ENCODE measurements at regions not wholly inside any gene's neighbourhood (a gene's known extent, or its start where the extent isn't known, plus 50 kb on each side); places are given as distances from the start of the nearest gene placed in this dataset.
"Not testable (repeated sequence)": the region's sequence is repeated elsewhere in the genome, so short reads cannot be mapped to it uniquely, and the experiment has no call there.

GRCh38 chr6:48550603-48551002 lies 439.6 kb upstream of the PTCHD4 start:
- no peak for DNase-seq
- Histone ChIP-seq H3K27me3 (ENCODE audit: insufficient read depth, low read length, poor library complexity, severe bottlenecking) (no peaks in the 10 kb centered on the region), H3K4me3 (ENCODE audit: low read length) (no peak overlapping the region), H3K36me3 (ENCODE audit: insufficient read depth, low read length) (no peaks in the 10 kb centered on the region), H3K9me3 (ENCODE audit: low read length) (no peaks in the 10 kb centered on the region), H3K4me1 (ENCODE audit: insufficient read depth, low read length) (no peaks in the 10 kb centered on the region), H3K27ac (ENCODE audit: low read depth, low read length) (no peak overlapping the region)
- POLR2A ChIA-PET: no interaction called here
- no peaks in the 10 kb centered on the region for H3K27me3 Mint-ChIP-seq
- H3K27ac Mint-ChIP-seq: no peak overlapping the region
- peaks cover 0 to 26% (median 3%) of the 10 kb centered on the region in 5 donors for H3K9me3 Mint-ChIP-seq
- peaks cover 0 to 1% (median 0%) of the 10 kb centered on the region in 3 donors for H3K36me3 Mint-ChIP-seq
- CTCF ChIA-PET: no interaction called here
- H3K4me3 Mint-ChIP-seq: no peak overlapping the region
- no peaks in the 10 kb centered on the region for H3K4me1 Mint-ChIP-seq

GRCh38 chr6:48542191-48542590 lies 431.2 kb upstream of the PTCHD4 start:
- ChIA-PET POLR2A (no interaction called here), CTCF (no interaction called here)
- H3K27me3 Mint-ChIP-seq: no peaks in the 10 kb centered on the region
- Histone ChIP-seq H3K4me3 (ENCODE audit: low read length) (no peak overlapping the region), H3K27me3 (ENCODE audit: insufficient read depth, low read length, poor library complexity, severe bottlenecking) (no peaks in the 10 kb centered on the region), H3K9me3 (ENCODE audit: low read length) (no peaks in the 10 kb centered on the region), H3K4me1 (ENCODE audit: insufficient read depth, low read length) (no peaks in the 10 kb centered on the region), H3K27ac (ENCODE audit: low read depth, low read length) (no peak overlapping the region), H3K36me3 (ENCODE audit: insufficient read depth, low read length) (no peaks in the 10 kb centered on the region)
- no peak for DNase-seq
- no peaks in the 10 kb centered on the region for H3K36me3 Mint-ChIP-seq
- H3K27ac Mint-ChIP-seq: no peak overlapping the region
- no peak overlapping the region for H3K4me3 Mint-ChIP-seq
- H3K4me1 Mint-ChIP-seq: no peaks in the 10 kb centered on the region
- peaks cover 2 to 11% (median 8%) of the 10 kb centered on the region in 5 donors for H3K9me3 Mint-ChIP-seq

GRCh38 chr6:48541649-48542048 lies 430.7 kb upstream of the PTCHD4 start:
- Histone ChIP-seq H3K27ac (ENCODE audit: low read depth, low read length) (no peak overlapping the region), H3K36me3 (ENCODE audit: insufficient read depth, low read length) (no peaks in the 10 kb centered on the region), H3K4me3 (ENCODE audit: low read length) (no peak overlapping the region), H3K4me1 (ENCODE audit: insufficient read depth, low read length) (no peaks in the 10 kb centered on the region), H3K9me3 (ENCODE audit: low read length) (no peaks in the 10 kb centered on the region), H3K27me3 (ENCODE audit: insufficient read depth, low read length, poor library complexity, severe bottlenecking) (no peaks in the 10 kb centered on the region)
- ChIA-PET CTCF (no interaction called here), POLR2A (no interaction called here)
- H3K27me3 Mint-ChIP-seq: no peaks in the 10 kb centered on the region
- peaks cover 2 to 11% (median 8%) of the 10 kb centered on the region in 5 donors for H3K9me3 Mint-ChIP-seq
- DNase-seq: no peak
- H3K27ac Mint-ChIP-seq: no peak overlapping the region
- no peaks in the 10 kb centered on the region for H3K4me1 Mint-ChIP-seq
- no peaks in the 10 kb centered on the region for H3K36me3 Mint-ChIP-seq
- H3K4me3 Mint-ChIP-seq: no peak overlapping the region

GRCh38 chr6:48535582-48536009 lies 424.6 kb upstream of the PTCHD4 start:
- CTCF ChIA-PET: no interaction called here

GRCh38 chr6:48530978-48531377 lies 420.0 kb upstream of the PTCHD4 start:
- H3K27me3 Mint-ChIP-seq; H3K4me3 Mint-ChIP-seq; DNase-seq; H3K27ac ChIP-seq (ENCODE audit: low read depth, low read length); H3K36me3 ChIP-seq (ENCODE audit: insufficient read depth, low read length); H3K4me3 ChIP-seq (ENCODE audit: low read length); H3K4me1 ChIP-seq (ENCODE audit: insufficient read depth, low read length); POLR2A ChIA-PET; H3K27me3 ChIP-seq (ENCODE audit: insufficient read depth, low read length, poor library complexity, severe bottlenecking); H3K9me3 ChIP-seq (ENCODE audit: low read length); H3K4me1 Mint-ChIP-seq; H3K27ac Mint-ChIP-seq; CTCF ChIA-PET; H3K36me3 Mint-ChIP-seq: not testable (repeated sequence)
- peaks cover 0 to 14% (median 3%) of the 10 kb centered on the region in 5 donors for H3K9me3 Mint-ChIP-seq

More at GRCh38 chr6:48535582-48536009, 424.6 kb upstream of the PTCHD4 start:
- Mint-ChIP-seq H3K4me3 (no peak overlapping the region), H3K9me3 (peaks cover 0 to 5% (median 2%) of the 10 kb centered on the region in 5 donors), H3K36me3 (no peaks in the 10 kb centered on the region), H3K27me3 (no peaks in the 10 kb centered on the region), H3K4me1 (no peaks in the 10 kb centered on the region), H3K27ac (no peak overlapping the region)
- Histone ChIP-seq H3K27me3 (ENCODE audit: insufficient read depth, low read length, poor library complexity, severe bottlenecking) (no peaks in the 10 kb centered on the region), H3K4me3 (ENCODE audit: low read length) (no peak overlapping the region), H3K27ac (ENCODE audit: low read depth, low read length) (no peak overlapping the region), H3K9me3 (ENCODE audit: low read length) (no peaks in the 10 kb centered on the region), H3K4me1 (ENCODE audit: insufficient read depth, low read length) (no peaks in the 10 kb centered on the region), H3K36me3 (ENCODE audit: insufficient read depth, low read length) (no peaks in the 10 kb centered on the region)
- POLR2A ChIA-PET: no interaction called here
- no peak for DNase-seq

- no peak overlapping the region for H3K4me3 ChIP-seq (ENCODE audit: low read length)
- Mint-ChIP-seq H3K9me3 (peaks cover 0 to 22% (median 5%) of the 10 kb centered on the region in 5 donors), H3K4me3 (no peak overlapping the region), H3K4me1 (no peaks in the 10 kb centered on the region), H3K36me3 (no peaks in the 10 kb centered on the region), H3K27me3 (no peaks in the 10 kb centered on the region), H3K27ac (no peak overlapping the region)
- H3K27ac ChIP-seq (ENCODE audit: low read depth, low read length): no peak overlapping the region
- CTCF ChIA-PET: no interaction called here
- POLR2A ChIA-PET: no interaction called here
- DNase-seq: no peak
- no peaks in the 10 kb centered on the region for H3K36me3 ChIP-seq (ENCODE audit: insufficient read depth, low read length)
- no peaks in the 10 kb centered on the region for H3K9me3 ChIP-seq (ENCODE audit: low read length)
- H3K27me3 ChIP-seq (ENCODE audit: insufficient read depth, low read length, poor library complexity, severe bottlenecking): no peaks in the 10 kb centered on the region
- H3K4me1 ChIP-seq (ENCODE audit: insufficient read depth, low read length): no peaks in the 10 kb centered on the region
Measured at GRCh38 chr6:48525849-48526248, 414.9 kb upstream of the PTCHD4 start.

- no peak overlapping the region for H3K27ac Mint-ChIP-seq
- H3K4me1 Mint-ChIP-seq: no peaks in the 10 kb centered on the region
- no peaks in the 10 kb centered on the region for H3K27me3 ChIP-seq (ENCODE audit: insufficient read depth, low read length, poor library complexity, severe bottlenecking)
- H3K36me3 Mint-ChIP-seq: no peaks in the 10 kb centered on the region
- no peaks in the 10 kb centered on the region for H3K27me3 Mint-ChIP-seq
- H3K4me3 ChIP-seq (ENCODE audit: low read length): no peak overlapping the region
- no peak for DNase-seq
- POLR2A ChIA-PET: no interaction called here
- H3K4me3 Mint-ChIP-seq: no peak overlapping the region
- CTCF ChIA-PET: no interaction called here
- H3K9me3 Mint-ChIP-seq: peaks cover 2 to 20% (median 9%) of the 10 kb centered on the region in 5 donors
- H3K27ac ChIP-seq (ENCODE audit: low read depth, low read length): no peak overlapping the region
- H3K9me3 ChIP-seq (ENCODE audit: low read length): no peaks in the 10 kb centered on the region
- H3K36me3 ChIP-seq (ENCODE audit: insufficient read depth, low read length): no peaks in the 10 kb centered on the region
- no peaks in the 10 kb centered on the region for H3K4me1 ChIP-seq (ENCODE audit: insufficient read depth, low read length)
Measured at GRCh38 chr6:48520951-48521350, 410.0 kb upstream of the PTCHD4 start.

GRCh38 chr6:48512390-48512789 lies 401.4 kb upstream of the PTCHD4 start:
- Histone ChIP-seq H3K4me1 (ENCODE audit: insufficient read depth, low read length) (no peaks in the 10 kb centered on the region), H3K4me3 (ENCODE audit: low read length) (no peak overlapping the region), H3K9me3 (ENCODE audit: low read length) (no peaks in the 10 kb centered on the region), H3K27ac (ENCODE audit: low read depth, low read length) (no peak overlapping the region), H3K27me3 (ENCODE audit: insufficient read depth, low read length, poor library complexity, severe bottlenecking) (no peaks in the 10 kb centered on the region), H3K36me3 (ENCODE audit: insufficient read depth, low read length) (no peaks in the 10 kb centered on the region)
- H3K27ac Mint-ChIP-seq: no peak overlapping the region
- CTCF ChIA-PET: no interaction called here
- POLR2A ChIA-PET: no interaction called here
- no peaks in the 10 kb centered on the region for H3K27me3 Mint-ChIP-seq
- no peaks in the 10 kb centered on the region for H3K4me1 Mint-ChIP-seq
- H3K36me3 Mint-ChIP-seq: no peaks in the 10 kb centered on the region
- H3K9me3 Mint-ChIP-seq: peaks cover 1 to 22% (median 7%) of the 10 kb centered on the region in 5 donors
- no peak overlapping the region for H3K4me3 Mint-ChIP-seq
- no peak for DNase-seq

GRCh38 chr6:48511378-48511777 lies 400.4 kb upstream of the PTCHD4 start:
- Histone ChIP-seq H3K27ac (ENCODE audit: low read depth, low read length) (no peak overlapping the region), H3K36me3 (ENCODE audit: insufficient read depth, low read length) (no peaks in the 10 kb centered on the region), H3K4me3 (ENCODE audit: low read length) (no peak overlapping the region), H3K27me3 (ENCODE audit: insufficient read depth, low read length, poor library complexity, severe bottlenecking) (no peaks in the 10 kb centered on the region), H3K9me3 (ENCODE audit: low read length) (no peaks in the 10 kb centered on the region), H3K4me1 (ENCODE audit: insufficient read depth, low read length) (no peaks in the 10 kb centered on the region)
- DNase-seq: no peak
- CTCF ChIA-PET: no interaction called here
- Mint-ChIP-seq H3K4me1 (no peaks in the 10 kb centered on the region), H3K36me3 (no peaks in the 10 kb centered on the region), H3K9me3 (peaks cover 1 to 28% (median 8%) of the 10 kb centered on the region in 5 donors), H3K4me3 (no peak overlapping the region), H3K27me3 (no peaks in the 10 kb centered on the region), H3K27ac (no peak overlapping the region)
- POLR2A ChIA-PET: no interaction called here

All from CD8-positive, alpha-beta memory T cell (primary cell).